ENCODE measurements at regions not wholly inside any gene's neighbourhood (a gene's known extent, or its start where the extent isn't known, plus 50 kb on each side); places are given as distances from the start of the nearest gene placed in this dataset.
"Not testable (repeated sequence)": the region's sequence is repeated elsewhere in the genome, so short reads cannot be mapped to it uniquely, and the experiment has no call there.

GRCh38 chr2:234163510-234164045, 113.1 kb downstream of the SPP2 start:
- H3K36me3 ChIP-seq (ENCODE audit: insufficient read depth, insufficient read length, low read length): no peaks in the 10 kb centered on the region
- H3K4me1 ChIP-seq (ENCODE audit: insufficient read depth, insufficient read length): no peaks in the 10 kb centered on the region
- no peak overlapping the region for H3K4me3 ChIP-seq (ENCODE audit: insufficient read length, low read depth)
- H3K9me3 ChIP-seq (ENCODE audit: insufficient read depth, low read length): no peaks in the 10 kb centered on the region
- H3K27me3 ChIP-seq (ENCODE audit: insufficient read depth, insufficient read length): no peaks in the 10 kb centered on the region
- TF ChIP-seq ZNF274 (IDR thresholded peaks at IDR 0.05; ENCODE audit: low read depth, low read length) (no peak), SUZ12 (IDR thresholded peaks at IDR 0.05; ENCODE audit: extremely low read depth, insufficient read depth, insufficient read length) (no peak), YY1 (IDR thresholded peaks at IDR 0.05; ENCODE audit: insufficient read depth, insufficient read length) (no peak)
- DNase-seq (ENCODE audit: low read depth, low spot score): no peak
- H3K9ac ChIP-seq (ENCODE audit: insufficient read length, low read depth): no peak overlapping the region

GRCh38 chr2:234162861-234163260, 112.4 kb downstream of the SPP2 start:
- no peak overlapping the region for H3K9ac ChIP-seq (ENCODE audit: insufficient read length, low read depth)
- DNase-seq (ENCODE audit: low read depth, low spot score): no peak
- no peak overlapping the region for H3K4me3 ChIP-seq (ENCODE audit: insufficient read length, low read depth)
- H3K27me3 ChIP-seq (ENCODE audit: insufficient read depth, insufficient read length): no peaks in the 10 kb centered on the region
- H3K4me1 ChIP-seq (ENCODE audit: insufficient read depth, insufficient read length): no peaks in the 10 kb centered on the region
- no peaks in the 10 kb centered on the region for H3K9me3 ChIP-seq (ENCODE audit: insufficient read depth, low read length)
- H3K36me3 ChIP-seq (ENCODE audit: insufficient read depth, insufficient read length, low read length): no peaks in the 10 kb centered on the region
- TF ChIP-seq SUZ12 (IDR thresholded peaks at IDR 0.05; ENCODE audit: extremely low read depth, insufficient read depth, insufficient read length) (no peak), ZNF274 (IDR thresholded peaks at IDR 0.05; ENCODE audit: low read depth, low read length) (no peak), YY1 (IDR thresholded peaks at IDR 0.05; ENCODE audit: insufficient read depth, insufficient read length) (no peak)

GRCh38 chr2:234161932-234162331, 111.4 kb downstream of the SPP2 start:
- no peaks in the 10 kb centered on the region for H3K4me1 ChIP-seq (ENCODE audit: insufficient read depth, insufficient read length)
- no peaks in the 10 kb centered on the region for H3K27me3 ChIP-seq (ENCODE audit: insufficient read depth, insufficient read length)
- TF ChIP-seq SUZ12 (IDR thresholded peaks at IDR 0.05; ENCODE audit: extremely low read depth, insufficient read depth, insufficient read length): no peak
- no peak for TF ChIP-seq ZNF274 (IDR thresholded peaks at IDR 0.05; ENCODE audit: low read depth, low read length)
- TF ChIP-seq YY1 (IDR thresholded peaks at IDR 0.05; ENCODE audit: insufficient read depth, insufficient read length): no peak
- no peak overlapping the region for H3K4me3 ChIP-seq (ENCODE audit: insufficient read length, low read depth)
- no peak for DNase-seq (ENCODE audit: low read depth, low spot score)
- H3K9me3 ChIP-seq (ENCODE audit: insufficient read depth, low read length): no peaks in the 10 kb centered on the region
- no peak overlapping the region for H3K9ac ChIP-seq (ENCODE audit: insufficient read length, low read depth)
- no peaks in the 10 kb centered on the region for H3K36me3 ChIP-seq (ENCODE audit: insufficient read depth, insufficient read length, low read length)

GRCh38 chr2:234158812-234159211, 108.3 kb downstream of the SPP2 start:
- no peaks in the 10 kb centered on the region for H3K4me1 ChIP-seq (ENCODE audit: insufficient read depth, insufficient read length)
- no peaks in the 10 kb centered on the region for H3K27me3 ChIP-seq (ENCODE audit: insufficient read depth, insufficient read length)
- H3K9me3 ChIP-seq (ENCODE audit: insufficient read depth, low read length): peaks cover 18% of the 10 kb centered on the region; the same call in 1 of the 2 replicates
- no peak overlapping the region for H3K4me3 ChIP-seq (ENCODE audit: insufficient read length, low read depth)
- no peak for DNase-seq (ENCODE audit: low read depth, low spot score)
- no peak overlapping the region for H3K9ac ChIP-seq (ENCODE audit: insufficient read length, low read depth)
- no peaks in the 10 kb centered on the region for H3K36me3 ChIP-seq (ENCODE audit: insufficient read depth, insufficient read length, low read length)
- TF ChIP-seq SUZ12 (IDR thresholded peaks at IDR 0.05; ENCODE audit: extremely low read depth, insufficient read depth, insufficient read length) (no peak), ZNF274 (IDR thresholded peaks at IDR 0.05; ENCODE audit: low read depth, low read length) (no peak), YY1 (IDR thresholded peaks at IDR 0.05; ENCODE audit: insufficient read depth, insufficient read length) (no peak)

GRCh38 chr2:234157817-234158588, 107.5 kb downstream of the SPP2 start:
- TF ChIP-seq YY1 (IDR thresholded peaks at IDR 0.05; ENCODE audit: insufficient read depth, insufficient read length): no peak
- TF ChIP-seq SUZ12 (IDR thresholded peaks at IDR 0.05; ENCODE audit: extremely low read depth, insufficient read depth, insufficient read length): no peak
- TF ChIP-seq ZNF274 (IDR thresholded peaks at IDR 0.05; ENCODE audit: low read depth, low read length): no peak
- no peaks in the 10 kb centered on the region for H3K4me1 ChIP-seq (ENCODE audit: insufficient read depth, insufficient read length)
- no peak overlapping the region for H3K4me3 ChIP-seq (ENCODE audit: insufficient read length, low read depth)
- H3K9me3 ChIP-seq (ENCODE audit: insufficient read depth, low read length): peaks cover 22% of the 10 kb centered on the region; the same call in 1 of the 2 replicates
- no peaks in the 10 kb centered on the region for H3K36me3 ChIP-seq (ENCODE audit: insufficient read depth, insufficient read length, low read length)
- H3K9ac ChIP-seq (ENCODE audit: insufficient read length, low read depth): no peak overlapping the region
- no peak for DNase-seq (ENCODE audit: low read depth, low spot score)
- H3K27me3 ChIP-seq (ENCODE audit: insufficient read depth, insufficient read length): no peaks in the 10 kb centered on the region

GRCh38 chr2:234156326-234156725, 105.8 kb downstream of the SPP2 start:
- Histone ChIP-seq H3K9ac (ENCODE audit: insufficient read length, low read depth) (no peak overlapping the region), H3K36me3 (ENCODE audit: insufficient read depth, insufficient read length, low read length) (no peaks in the 10 kb centered on the region), H3K4me3 (ENCODE audit: insufficient read length, low read depth) (no peak overlapping the region), H3K4me1 (ENCODE audit: insufficient read depth, insufficient read length) (no peaks in the 10 kb centered on the region), H3K9me3 (ENCODE audit: insufficient read depth, low read length) (peaks cover 38% of the 10 kb centered on the region; the same call in 1 of the 2 replicates), H3K27me3 (ENCODE audit: insufficient read depth, insufficient read length) (no peaks in the 10 kb centered on the region)
- TF ChIP-seq SUZ12 (IDR thresholded peaks at IDR 0.05; ENCODE audit: extremely low read depth, insufficient read depth, insufficient read length) (no peak), YY1 (IDR thresholded peaks at IDR 0.05; ENCODE audit: insufficient read depth, insufficient read length) (no peak), ZNF274 (IDR thresholded peaks at IDR 0.05; ENCODE audit: low read depth, low read length) (no peak)
- no peak for DNase-seq (ENCODE audit: low read depth, low spot score)

- not testable (repeated sequence) for H3K4me1 ChIP-seq (ENCODE audit: insufficient read depth, insufficient read length); DNase-seq (ENCODE audit: low read depth, low spot score); H3K4me3 ChIP-seq (ENCODE audit: insufficient read length, low read depth); H3K9ac ChIP-seq (ENCODE audit: insufficient read length, low read depth); H3K36me3 ChIP-seq (ENCODE audit: insufficient read depth, insufficient read length, low read length); H3K27me3 ChIP-seq (ENCODE audit: insufficient read depth, insufficient read length)
- H3K9me3 ChIP-seq (ENCODE audit: insufficient read depth, low read length): peaks cover 40% of the 10 kb centered on the region; the same call in 1 of the 2 replicates
Observed at GRCh38 chr2:234152835-234153234, 102.3 kb downstream of the SPP2 start.

All from NT2/D1 (cell line).